MM.1S (cell line): ENCODE measurements at regions not wholly inside any gene's neighbourhood (a gene's known extent, or its start where the extent isn't known, plus 50 kb on each side); places are given as distances from the start of the nearest gene placed in this dataset.

Experiments used
- CTCF ChIP-seq: fragments of 300-600 bp; sonication (generic); IDR thresholded peaks from 2 replicates; pipeline ENCODE4 v1.5.1; 2016; ENCODE audit warnings: antibody characterized with exemption, low read length, mixed read lengths
- EZH2 ChIP-seq: fragments of 300-600 bp; sonication (generic); optimal IDR thresholded peaks from 2 replicates; pipeline ENCODE3; 2017; ENCODE audit warnings: low read depth, mild to moderate bottlenecking, antibody characterized with exemption, low read length, mixed read lengths
- EZH2phosphoT487 ChIP-seq: fragments of 300-600 bp; sonication (generic); IDR thresholded peaks from 2 replicates; pipeline ENCODE4 v1.6.1; 2018; ENCODE audit warnings: antibody characterized with exemption, low read length

- TF ChIP-seq CTCF, result no peak
- no peak for TF ChIP-seq EZH2
- no peak for TF ChIP-seq EZH2phosphoT487
Measured at GRCh38 chr10:84607044-84607443, 278.7 kb downstream of the CCSER2 start.
